OCI-LY3 (cell line): ENCODE measurements at regions not wholly inside any gene's neighbourhood (a gene's known extent, or its start where the extent isn't known, plus 50 kb on each side); places are given as distances from the start of the nearest gene placed in this dataset.
A peak's percentile ranks its signal among the peaks of the same experiment; 100 is the strongest.

Experiments
- H2AFZ ChIP-seq: fragments of 200-600, 300-600 bp; shearing (Covaris generic); 2 replicates; pipeline ENCODE4 v1.6.0; 2014; ENCODE audit warnings: antibody characterized with exemption, low read depth, low read length
- H3K27ac ChIP-seq: fragments of 200-600, 300-600 bp; sonication (generic); 2 replicates; pipeline ENCODE4 v1.5.1; 2014; ENCODE audit warnings: mild to moderate bottlenecking, low read length, moderate library complexity, mixed read lengths
- H3K27me3 ChIP-seq: fragments of 200-600, 300-600 bp; sonication (generic); 2 replicates; pipeline ENCODE4 v1.6.1; 2014; ENCODE audit warnings: low read depth, low read length, mixed read lengths
- H3K36me3 ChIP-seq: fragments of 200-600, 300-600 bp; sonication (generic); replicated peaks from 2 replicates; pipeline ENCODE3; 2014; ENCODE audit warnings: low read depth, low read length, mixed read lengths
- H3K4me1 ChIP-seq: fragments of 300-600, 200-600 bp; sonication (generic); 2 replicates; pipeline ENCODE4 v1.6.1; 2014; ENCODE audit warnings: low read length, mixed read lengths
- H3K4me2 ChIP-seq: fragments of 200-600, 300-600 bp; sonication (generic); 2 replicates; pipeline ENCODE4 v1.6.1; 2014; ENCODE audit warnings: low read length, mixed read lengths
- H3K4me3 ChIP-seq: fragments of 300-600, 200-600 bp; sonication (generic); 2 replicates; pipeline ENCODE4 v1.5.1; 2014; ENCODE audit warnings: antibody characterized with exemption, mild to moderate bottlenecking, low read length, moderate library complexity
- H3K79me2 ChIP-seq: fragments of 300-600, 200-600 bp; shearing (Covaris generic); 2 replicates; pipeline ENCODE4 v1.6.1; 2014; ENCODE audit warnings: mild to moderate bottlenecking, low read length, mixed read lengths
- H3K9ac ChIP-seq: fragments of 300-600, 200-600 bp; shearing (Covaris generic); 2 replicates; pipeline ENCODE4 v1.6.0; 2014; ENCODE audit warnings: mild to moderate bottlenecking, low read length, moderate library complexity
- H3K9me3 ChIP-seq: fragments of 200-600, 300-600 bp; shearing (Covaris generic); 2 replicates; pipeline ENCODE4 v1.6.1; 2014; ENCODE audit warnings: low read length, mixed read lengths; ENCODE audit not compliant: insufficient read depth
- H4K20me1 ChIP-seq: fragments of 200-600, 300-600 bp; sonication (generic); 2 replicates; pipeline ENCODE4 v1.6.1; 2016; ENCODE audit warnings: low read length, mixed read lengths; ENCODE audit not compliant: insufficient read depth
- CTCF ChIP-seq: fragments of 200-600, 300-600 bp; sonication (generic); IDR thresholded peaks from 2 replicates; pipeline ENCODE4 v1.5.1; 2014; ENCODE audit warnings: antibody characterized with exemption, low read length, low read depth
- EZH2phosphoT487 ChIP-seq: fragments of 200-600 bp; shearing (Covaris generic); IDR thresholded peaks from 2 replicates; pipeline ENCODE4 v1.6.1; 2018; ENCODE audit warnings: antibody characterized with exemption, mixed run types, low read depth

GRCh38 chr11:36953976-36954375, 355.9 kb upstream of the RAG2 start:
- Histone ChIP-seq H2AFZ (no peak overlapping the region), H3K9ac (no peak overlapping the region), H3K36me3 (no peaks in the 10 kb centered on the region), H3K27me3 (no peaks in the 10 kb centered on the region), H3K27ac (no peak overlapping the region), H4K20me1 (no peaks in the 10 kb centered on the region), H3K4me3 (no peak overlapping the region), H3K9me3 (no peaks in the 10 kb centered on the region), H3K79me2 (no peaks in the 10 kb centered on the region), H3K4me2 (no peak overlapping the region), H3K4me1 (peaks cover 9% of the 10 kb centered on the region)
- TF ChIP-seq EZH2phosphoT487 (no peak), CTCF (no peak)

- no peak overlapping the region for H3K9ac ChIP-seq
- H3K4me3 ChIP-seq = no peak overlapping the region
- H2AFZ ChIP-seq = no peak overlapping the region; the same call in 1 of the 2 replicates
- H3K36me3 ChIP-seq = no peaks in the 10 kb centered on the region
- TF ChIP-seq EZH2phosphoT487 (no peak), CTCF (no peak)
- peaks cover 11% of the 10 kb centered on the region for H3K4me1 ChIP-seq
- H3K9me3 ChIP-seq = no peaks in the 10 kb centered on the region
- no peaks in the 10 kb centered on the region for H3K79me2 ChIP-seq
- no peak overlapping the region for H3K4me2 ChIP-seq
- no peak overlapping the region for H3K27ac ChIP-seq
- H3K27me3 ChIP-seq = peaks cover 13% of the 10 kb centered on the region; the same call in 1 of the 2 replicates
- no peaks in the 10 kb centered on the region for H4K20me1 ChIP-seq
Observed at GRCh38 chr11:36948460-36949127, 350.6 kb upstream of the RAG2 start.

GRCh38 chr11:36945384-36945783, 347.3 kb upstream of the RAG2 start:
- Histone ChIP-seq H3K36me3 (no peaks in the 10 kb centered on the region), H3K4me3 (peak overlapping the region; percentile 35), H3K4me2 (peak overlapping the region; percentile 44), H4K20me1 (no peaks in the 10 kb centered on the region), H3K27ac (no peak overlapping the region), H3K27me3 (peaks cover 24% of the 10 kb centered on the region), H2AFZ (0 out of 2 replicates have a peak overlapping the region, but pooled peaks have one; percentile 26), H3K9ac (no peak overlapping the region), H3K4me1 (peaks cover 28% of the 10 kb centered on the region), H3K9me3 (no peaks in the 10 kb centered on the region), H3K79me2 (no peaks in the 10 kb centered on the region)
- TF ChIP-seq CTCF = peak; percentile 66
- TF ChIP-seq EZH2phosphoT487 = no peak

GRCh38 chr11:36933481-36933880, 335.4 kb upstream of the RAG2 start:
- no peak for TF ChIP-seq EZH2phosphoT487
- no peak for TF ChIP-seq CTCF
- H3K4me3 ChIP-seq = no peak overlapping the region
- no peaks in the 10 kb centered on the region for H3K9me3 ChIP-seq
- no peaks in the 10 kb centered on the region for H3K36me3 ChIP-seq
- H4K20me1 ChIP-seq = 0 out of 2 replicates have a peak, but pooled peaks cover 7% of the 10 kb centered on the region
- H3K4me2 ChIP-seq = no peak overlapping the region
- H3K27me3 ChIP-seq = peaks cover 62% of the 10 kb centered on the region
- H2AFZ ChIP-seq = no peak overlapping the region
- peaks cover 12% of the 10 kb centered on the region for H3K4me1 ChIP-seq
- H3K27ac ChIP-seq = no peak overlapping the region
- H3K79me2 ChIP-seq = no peaks in the 10 kb centered on the region
- H3K9ac ChIP-seq = no peak overlapping the region
